AG04449 (cell line): ENCODE measurements at regions not wholly inside any gene's neighbourhood (a gene's known extent, or its start where the extent isn't known, plus 50 kb on each side); places are given as distances from the start of the nearest gene placed in this dataset.

Experiments
- CTCF ChIA-PET: fragments of 350-600 bp; formaldehyde crosslinking; extraction: SDS; loops from one replicate; lab custom pipeline; 2021; ENCODE audit warnings: antibody characterized with exemption; lab: Yijun Ruan, JAX
- POLR2A ChIA-PET: fragments of 400-600, 350-600 bp; formaldehyde crosslinking; extraction: SDS; loops from one replicate; lab custom pipeline; 2020; ENCODE audit warnings: antibody characterized with exemption, inconsistent platforms; lab: Yijun Ruan, JAX
- DNase-seq: peaks from one replicate; pipeline ENCODE4 v3.0.0-alpha.2; 2010; ENCODE audit warnings: low read depth, low spot score
- H3K4me3 ChIP-seq: 2 replicates; pipeline ENCODE4 v1.5.1; 2011; ENCODE audit warnings: low read depth, mild to moderate bottlenecking, control low read depth, low read length
- TF ChIP-seq, protein P1 (sequence below): IDR thresholded peaks from one replicate; pipeline ENCODE4 v1.5.1; 2011; ENCODE audit warnings: mild to moderate bottlenecking, moderate library complexity, low read length, control low read depth, inconsistent platforms; ENCODE audit not compliant: insufficient read depth; ENCODE audit errors: missing control alignments

DNA sequence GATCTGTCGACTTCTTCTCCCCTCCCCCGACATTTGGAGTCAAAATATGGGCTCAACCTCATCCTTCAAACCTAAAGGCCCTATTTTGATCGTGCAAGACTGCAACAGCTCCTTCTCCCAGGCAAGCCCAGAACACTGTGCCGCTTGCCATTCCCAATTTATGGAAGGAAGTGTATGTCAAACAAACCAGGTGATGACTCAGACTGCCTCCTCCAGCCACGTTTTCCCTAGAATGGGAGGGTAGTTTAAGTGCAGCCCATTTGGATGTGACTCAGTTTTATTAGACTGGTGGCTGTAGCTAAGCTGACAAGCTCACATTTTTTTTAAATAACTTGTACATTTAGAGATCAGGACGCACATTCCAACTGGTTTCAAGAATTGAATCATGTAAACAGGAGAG lies 570.4 kb upstream of the DIPK2B start:
- POLR2A ChIA-PET = interaction anchor here (0.7 to 3.7 kb wide), 13 partner anchors 10 to 291 kb away, joined by 3 to 27 read pairs (median 4); no protein-coding TSS in a partner anchor
- CTCF ChIA-PET = interaction anchor here (1.1 kb wide), 1 partner anchor 10 kb away, joined by 3 read pairs; no protein-coding TSS in a partner anchor
- DNase-seq = peak; percentile 75
- TF ChIP-seq, protein P1, sequence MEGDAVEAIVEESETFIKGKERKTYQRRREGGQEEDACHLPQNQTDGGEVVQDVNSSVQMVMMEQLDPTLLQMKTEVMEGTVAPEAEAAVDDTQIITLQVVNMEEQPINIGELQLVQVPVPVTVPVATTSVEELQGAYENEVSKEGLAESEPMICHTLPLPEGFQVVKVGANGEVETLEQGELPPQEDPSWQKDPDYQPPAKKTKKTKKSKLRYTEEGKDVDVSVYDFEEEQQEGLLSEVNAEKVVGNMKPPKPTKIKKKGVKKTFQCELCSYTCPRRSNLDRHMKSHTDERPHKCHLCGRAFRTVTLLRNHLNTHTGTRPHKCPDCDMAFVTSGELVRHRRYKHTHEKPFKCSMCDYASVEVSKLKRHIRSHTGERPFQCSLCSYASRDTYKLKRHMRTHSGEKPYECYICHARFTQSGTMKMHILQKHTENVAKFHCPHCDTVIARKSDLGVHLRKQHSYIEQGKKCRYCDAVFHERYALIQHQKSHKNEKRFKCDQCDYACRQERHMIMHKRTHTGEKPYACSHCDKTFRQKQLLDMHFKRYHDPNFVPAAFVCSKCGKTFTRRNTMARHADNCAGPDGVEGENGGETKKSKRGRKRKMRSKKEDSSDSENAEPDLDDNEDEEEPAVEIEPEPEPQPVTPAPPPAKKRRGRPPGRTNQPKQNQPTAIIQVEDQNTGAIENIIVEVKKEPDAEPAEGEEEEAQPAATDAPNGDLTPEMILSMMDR = no peak
- peak overlapping the region; percentile 65 for H3K4me3 ChIP-seq

DNA sequence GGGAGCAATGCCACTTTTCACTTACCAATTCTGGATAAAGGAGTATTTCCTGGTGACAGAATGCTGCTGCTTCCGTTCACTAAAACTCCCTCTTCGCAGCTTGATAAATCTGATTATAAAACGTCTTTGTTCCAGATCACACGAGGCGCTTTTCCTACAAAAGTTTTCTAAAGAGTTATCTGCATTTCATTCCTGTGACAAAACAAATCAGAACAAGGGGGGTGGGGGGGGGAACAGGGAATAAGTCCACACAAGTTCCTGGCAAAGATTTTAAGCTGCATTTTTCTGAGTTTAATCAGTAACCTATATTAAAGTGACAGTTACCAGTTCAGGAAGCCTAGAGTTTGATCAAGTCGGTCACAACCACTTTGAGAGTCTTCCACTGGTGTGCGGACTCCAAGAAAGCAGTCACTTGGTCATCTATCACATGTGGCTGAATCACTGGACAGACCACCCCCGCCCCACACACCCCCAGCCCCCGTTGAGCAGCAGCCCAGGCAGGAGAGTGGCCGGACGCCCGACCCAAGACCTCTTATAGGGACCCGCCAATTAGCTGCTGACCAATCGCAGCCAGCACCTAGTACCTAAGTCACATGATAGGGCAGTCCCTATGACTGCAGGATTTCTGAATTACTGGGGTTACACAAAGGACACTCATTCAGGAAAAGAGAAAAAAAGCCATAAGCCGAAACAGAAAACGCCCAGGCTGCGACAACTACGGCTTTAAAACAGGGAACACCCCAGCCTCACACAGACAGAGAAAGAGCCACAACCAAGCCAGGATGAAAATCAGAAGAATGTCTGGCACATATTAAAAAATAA lies 569.3 kb upstream of the DIPK2B start:
- ChIA-PET CTCF (interaction anchor here (1.1 kb wide), 1 partner anchor 12 kb away, joined by 3 read pairs; no protein-coding TSS in a partner anchor), POLR2A (interaction anchor here (0.5 to 3.7 kb wide), 10 partner anchors 12 to 813 kb away, joined by 3 to 27 read pairs (median 6); no protein-coding TSS in a partner anchor)
- peak overlapping the region; percentile 65 for H3K4me3 ChIP-seq
- TF ChIP-seq, protein P1 = no peak
- DNase-seq = no peak

DNA sequence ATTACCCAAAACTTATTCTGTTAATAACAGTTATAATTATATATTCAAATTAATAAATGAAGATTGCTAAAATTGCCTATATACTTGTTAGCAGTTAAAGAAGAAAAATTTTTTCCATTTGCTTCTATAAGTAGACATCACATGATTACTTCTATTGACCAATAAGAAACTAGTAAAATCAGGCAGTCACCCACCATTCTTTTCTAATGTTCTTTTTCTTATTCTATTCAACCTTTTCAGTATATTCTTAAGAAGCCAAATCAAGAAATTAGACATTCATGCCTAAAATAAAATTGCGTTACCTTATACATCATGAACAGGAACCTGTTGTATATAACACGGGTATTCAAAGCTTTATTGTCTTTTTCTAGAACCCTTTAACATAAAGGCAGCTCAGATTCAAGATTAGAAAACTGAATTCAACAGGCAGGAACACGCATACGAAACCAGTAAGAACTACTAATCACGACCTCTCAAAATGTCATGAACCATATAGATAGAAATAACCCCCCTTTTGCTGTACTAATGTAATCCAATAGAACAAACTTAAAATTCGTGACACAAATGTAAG lies 568.1 kb upstream of the DIPK2B start:
- DNase-seq = no peak
- H3K4me3 ChIP-seq = peak overlapping the region; percentile 65
- TF ChIP-seq, protein P1 = no peak
- CTCF ChIA-PET = no interaction called here
- POLR2A ChIA-PET = interaction anchor here (1.3 to 3.7 kb wide), 5 partner anchors 21 to 59 kb away, joined by 3 to 27 read pairs (median 9); no protein-coding TSS in a partner anchor

DNA sequence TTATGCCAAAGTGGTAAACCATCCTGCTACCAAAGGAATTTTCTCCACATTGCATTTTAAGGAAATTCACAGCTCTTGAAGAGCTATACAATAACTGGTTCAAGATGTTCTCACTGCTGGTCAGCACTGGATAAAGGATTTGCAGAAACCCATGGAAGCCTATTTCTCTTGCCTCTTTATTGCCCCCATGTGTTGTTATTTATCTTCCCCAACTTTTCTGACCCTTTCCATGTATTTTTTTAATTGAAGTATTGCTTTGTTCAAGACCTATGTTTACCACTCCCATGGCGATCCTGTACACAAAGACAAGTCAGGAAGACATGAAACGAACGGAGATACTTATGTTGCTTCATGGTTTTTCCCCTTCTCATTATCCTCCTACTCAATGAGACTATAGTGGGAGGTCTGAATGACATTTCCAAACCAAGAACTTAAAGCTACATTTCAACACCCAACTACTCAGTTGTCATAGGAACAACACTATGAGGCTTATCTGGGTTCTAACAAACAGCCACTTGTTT lies 566.4 kb upstream of the DIPK2B start:
- H3K4me3 ChIP-seq = peak overlapping the region; percentile 65
- ChIA-PET CTCF (interaction anchor here (0.6 to 2.2 kb wide), 4 partner anchors 251 to 641 kb away, joined by 3 to 6 read pairs (median 4); no protein-coding TSS in a partner anchor), POLR2A (interaction anchor here (0.7 to 3.2 kb wide), 4 partner anchors 8 to 144 kb away, joined by 3 to 14 read pairs (median 4); no protein-coding TSS in a partner anchor)
- TF ChIP-seq, protein P1 = no peak
- DNase-seq = no peak

DNA sequence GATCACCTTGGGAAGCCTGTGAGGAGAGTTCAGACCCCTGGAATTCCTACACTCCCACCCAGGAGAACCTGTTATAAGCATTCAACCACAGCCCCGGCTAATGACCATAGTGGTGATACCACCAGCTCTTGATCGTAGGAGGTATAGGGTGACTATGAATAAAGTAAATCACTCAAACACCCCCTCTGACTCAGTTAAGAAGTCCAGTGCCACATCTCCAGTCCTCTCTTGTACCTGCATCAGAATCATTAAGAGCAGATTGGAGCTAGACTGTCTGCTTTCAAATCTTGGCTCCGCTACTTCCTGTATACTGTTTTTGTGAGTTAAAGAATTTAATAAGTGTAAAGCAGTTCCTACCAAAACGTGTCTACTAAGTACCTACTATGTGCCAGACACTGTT lies 565.1 kb upstream of the DIPK2B start:
- POLR2A ChIA-PET = interaction anchor here (0.6 to 3.2 kb wide), 3 partner anchors 9 to 55 kb away, joined by 3 to 14 read pairs (median 4); no protein-coding TSS in a partner anchor

More for the DNA sequence above, 565.1 kb upstream of the DIPK2B start:
- DNase-seq = no peak
- H3K4me3 ChIP-seq = peak overlapping the region; percentile 65
- TF ChIP-seq, protein P1 = no peak
- CTCF ChIA-PET = interaction anchor here (2.2 kb wide), 1 partner anchor 251 kb away, joined by 6 read pairs; no protein-coding TSS in a partner anchor
